ENCODE measurements at regions not wholly inside any gene's neighbourhood (a gene's known extent, or its start where the extent isn't known, plus 50 kb on each side); places are given as distances from the start of the nearest gene placed in this dataset.
"Not testable (repeated sequence)": the region's sequence is repeated elsewhere in the genome, so short reads cannot be mapped to it uniquely, and the experiment has no call there.

- no peak for DNase-seq
These were observed 537.2 kb upstream of the PBX1 start for GRCh38 chr1:164021813-164022212.

DNA sequence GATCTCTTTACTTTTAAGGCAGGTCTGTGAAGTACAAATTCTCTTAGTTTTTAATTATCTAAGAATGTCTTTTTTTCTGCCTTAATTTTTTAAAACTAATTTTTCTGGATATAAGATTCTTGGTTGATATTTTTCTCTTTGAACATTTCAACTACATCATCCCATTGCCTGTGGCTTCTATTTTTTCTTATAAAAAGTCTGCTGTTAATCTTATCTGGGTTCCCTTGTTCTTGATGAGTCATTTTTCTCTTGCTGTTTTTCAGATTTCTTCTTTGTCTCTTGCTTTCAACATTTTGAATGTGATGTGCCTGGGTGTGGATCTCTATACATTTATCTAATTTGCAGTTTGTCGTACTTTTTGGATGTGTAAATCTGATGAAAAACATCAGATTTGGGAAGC lies 525.2 kb upstream of the PBX1 start:
- no peak for DNase-seq

- DNase-seq, result no peak
These were observed 518.2 kb upstream of the PBX1 start for GRCh38 chr1:164040754-164041153.

GRCh38 chr1:164051782-164052181 lies 507.2 kb upstream of the PBX1 start:
- DNase-seq, result no peak

DNA sequence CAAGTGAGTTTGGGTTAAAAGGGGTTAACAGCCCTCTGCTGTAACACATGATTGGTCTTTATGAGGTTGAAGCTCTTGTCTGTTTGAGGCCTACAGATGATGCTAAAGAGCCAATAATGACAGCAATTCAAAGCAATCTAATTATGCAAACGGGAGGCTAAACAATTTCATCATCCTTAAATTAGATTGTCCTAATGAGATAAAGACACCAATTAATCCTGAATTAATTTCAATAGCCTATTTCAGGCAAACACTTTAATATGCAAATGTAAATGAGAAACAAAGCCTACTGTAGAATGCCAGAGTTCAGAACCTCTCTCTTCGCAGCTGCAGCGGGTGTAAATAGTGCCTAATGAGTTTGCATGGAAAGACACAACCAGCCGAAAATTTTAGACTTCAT lies 504.7 kb upstream of the PBX1 start:
- DNase-seq, result no peak

- no peak for DNase-seq
These were observed 500.8 kb upstream of the PBX1 start for GRCh38 chr1:164058198-164058597.

DNA sequence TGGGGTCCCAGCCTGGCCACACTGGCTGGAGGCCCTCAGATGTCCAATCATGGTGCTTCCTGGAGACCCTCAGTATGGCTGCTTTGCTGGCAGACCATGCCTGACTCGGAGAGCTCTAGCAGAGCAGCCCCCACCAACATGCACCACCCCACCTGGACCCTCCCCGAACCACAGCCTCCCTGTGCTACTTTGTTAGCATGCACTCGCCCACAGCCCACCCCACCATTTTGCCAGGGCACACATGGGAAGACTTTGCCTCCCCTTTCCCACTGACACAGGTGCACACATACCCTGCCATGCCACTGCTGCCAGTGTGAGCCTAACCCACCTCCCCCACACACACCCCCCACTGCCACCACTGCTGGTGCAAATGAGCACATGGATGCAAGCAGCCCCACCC lies 497.5 kb upstream of the PBX1 start:
- DNase-seq, result no peak

GRCh38 chr1:164064501-164064900 lies 494.5 kb upstream of the PBX1 start:
- DNase-seq, result no peak

- DNase-seq, result no peak
These were observed 487.7 kb upstream of the PBX1 start for GRCh38 chr1:164071288-164071687.

DNA sequence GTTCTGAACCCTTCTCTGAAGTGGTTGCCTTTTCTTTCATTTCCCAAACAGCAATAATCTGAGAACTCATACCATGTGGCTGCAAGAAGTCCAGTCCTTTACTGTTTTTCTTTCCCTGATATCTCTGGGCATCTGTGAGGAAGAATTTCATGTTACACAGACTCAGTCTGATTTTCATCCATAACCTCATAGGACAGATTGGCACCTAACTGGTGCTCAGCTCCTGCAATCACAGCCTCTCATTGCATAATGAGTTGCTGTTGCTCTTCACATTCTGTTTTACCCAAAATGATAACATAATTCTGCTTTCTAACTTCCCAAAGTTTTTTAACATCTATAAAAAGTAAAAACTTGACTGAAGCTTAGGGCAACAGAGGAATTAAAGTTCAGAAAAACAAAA lies 472.2 kb upstream of the PBX1 start:
- DNase-seq, result no peak

DNA sequence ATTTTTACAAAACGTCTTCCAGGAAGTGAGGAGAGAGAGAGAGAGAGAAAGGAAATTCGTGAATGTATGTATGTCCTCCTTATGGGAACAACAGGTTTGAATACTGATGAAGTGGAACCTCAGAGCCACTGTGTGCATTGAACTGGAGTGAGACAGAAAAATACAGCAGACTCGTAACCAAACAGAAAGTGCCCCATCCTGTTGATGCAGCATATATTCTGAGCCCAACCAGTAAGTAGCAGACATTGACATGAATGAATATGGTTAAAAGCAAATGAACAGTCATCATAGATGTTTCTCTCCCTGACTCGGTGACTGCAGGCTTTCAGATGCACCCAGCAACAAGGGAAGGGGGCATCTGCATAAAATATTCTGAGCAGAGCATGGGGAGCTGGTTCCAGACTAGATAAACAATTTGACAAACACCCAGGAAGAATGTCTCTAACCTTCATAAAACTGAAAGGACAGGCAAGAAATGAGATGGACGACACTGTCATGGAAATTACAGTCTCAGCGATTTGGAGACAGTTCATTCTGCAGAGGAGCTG lies 471.0 kb upstream of the PBX1 start:
- no peak for DNase-seq

DNA sequence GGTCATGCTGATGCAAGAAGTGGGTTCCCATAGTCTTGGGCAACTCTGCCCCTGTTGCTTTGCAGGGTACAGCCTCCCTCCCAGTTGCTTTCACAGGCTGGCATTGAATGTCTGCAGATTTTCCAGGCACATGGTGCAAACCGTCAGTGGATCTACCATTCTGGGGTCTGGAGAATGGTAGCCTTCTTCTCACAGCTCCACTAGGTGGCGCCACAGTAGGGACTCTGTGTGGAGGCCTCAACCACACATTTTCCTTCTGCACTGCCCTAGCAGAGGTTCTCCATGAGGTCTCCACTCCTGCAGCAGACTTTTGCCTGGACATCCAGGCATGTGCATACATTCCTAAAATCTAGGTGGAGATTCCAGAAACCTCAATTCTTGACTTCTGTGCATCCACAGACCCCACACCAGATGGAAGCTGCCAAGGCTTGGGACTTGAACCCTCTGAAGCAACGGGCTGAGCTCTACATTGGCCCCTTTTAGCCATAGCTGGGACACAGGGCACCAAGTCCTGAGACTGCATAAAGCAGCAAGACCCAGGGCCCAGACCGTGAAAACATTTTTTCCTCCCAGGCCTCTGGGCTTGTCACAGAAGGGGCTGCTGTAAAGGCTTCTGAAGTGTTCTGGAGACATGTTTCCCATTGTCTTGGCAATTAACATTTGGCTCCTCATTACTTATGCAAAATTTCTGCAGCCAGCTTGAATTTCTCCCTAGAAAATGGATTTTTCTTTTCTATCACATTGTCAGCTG lies 466.2 kb upstream of the PBX1 start:
- no peak for DNase-seq

GRCh38 chr1:164093543-164093942 lies 465.4 kb upstream of the PBX1 start:
- DNase-seq, result no peak

DNA sequence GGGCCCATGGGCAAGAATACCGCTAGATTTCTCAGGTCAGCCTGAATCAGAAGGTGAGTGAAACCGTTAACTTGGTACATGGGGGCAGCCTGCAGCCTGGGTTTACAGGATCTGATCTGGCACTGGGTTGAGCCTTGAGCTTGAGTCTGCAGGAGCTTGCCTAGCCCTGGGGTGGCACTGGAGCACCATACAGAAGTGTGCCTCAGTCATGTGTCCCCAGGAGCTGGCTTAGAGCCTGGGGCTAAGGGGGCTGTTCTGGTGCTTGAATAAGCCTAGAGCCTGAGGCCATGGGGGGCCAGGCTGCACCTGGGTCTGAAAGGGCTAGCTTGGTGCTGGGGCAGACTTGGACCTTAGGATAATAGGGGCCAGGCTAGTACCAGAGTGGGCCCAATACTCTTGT lies 457.2 kb upstream of the PBX1 start:
- DNase-seq, result no peak

- no peak for DNase-seq
These were observed 427.0 kb upstream of the PBX1 start for GRCh38 chr1:164131949-164132348.

GRCh38 chr1:164137273-164137925 lies 421.6 kb upstream of the PBX1 start:
- no peak for DNase-seq

GRCh38 chr1:164141797-164142196 lies 417.2 kb upstream of the PBX1 start:
- no peak for DNase-seq

DNA sequence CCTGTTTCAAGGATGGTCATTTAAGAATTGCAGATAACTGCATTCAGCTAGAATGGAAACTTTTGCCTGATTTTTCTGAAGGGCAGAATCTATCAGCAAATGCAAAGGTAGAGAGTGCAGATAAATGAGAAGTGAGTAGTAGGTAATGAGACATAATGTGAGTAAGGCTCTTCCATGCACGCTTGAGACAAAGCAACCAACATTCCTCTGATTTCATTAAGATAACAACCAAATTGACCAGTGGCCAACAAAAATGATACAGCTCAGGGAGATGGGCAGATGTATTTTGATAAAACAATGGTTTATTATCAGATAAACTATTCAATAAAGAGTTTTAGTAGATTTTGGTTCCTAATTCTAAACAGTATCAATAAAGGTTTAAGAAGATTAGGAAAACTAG lies 404.4 kb upstream of the PBX1 start:
- DNase-seq, result no peak

DNA sequence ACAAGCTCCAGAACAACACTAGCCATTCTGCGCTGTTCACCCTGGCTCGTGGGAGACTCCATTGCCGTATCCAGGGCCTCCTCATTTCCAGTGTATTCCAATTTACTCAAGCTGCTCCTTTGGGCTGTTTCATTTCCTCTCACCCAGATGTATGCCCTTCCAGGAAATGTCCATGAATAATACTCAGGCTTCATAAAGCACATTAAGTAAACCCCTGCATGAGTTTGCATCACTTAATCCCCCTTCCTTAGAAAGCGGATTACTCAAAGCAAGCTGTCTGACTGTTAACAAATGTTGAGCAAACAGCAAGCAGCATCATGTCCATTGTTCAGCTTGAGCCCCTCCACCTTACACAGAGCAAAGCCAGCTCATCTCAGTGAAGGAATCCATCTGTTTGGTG lies 403.6 kb upstream of the PBX1 start:
- no peak for DNase-seq

DNA sequence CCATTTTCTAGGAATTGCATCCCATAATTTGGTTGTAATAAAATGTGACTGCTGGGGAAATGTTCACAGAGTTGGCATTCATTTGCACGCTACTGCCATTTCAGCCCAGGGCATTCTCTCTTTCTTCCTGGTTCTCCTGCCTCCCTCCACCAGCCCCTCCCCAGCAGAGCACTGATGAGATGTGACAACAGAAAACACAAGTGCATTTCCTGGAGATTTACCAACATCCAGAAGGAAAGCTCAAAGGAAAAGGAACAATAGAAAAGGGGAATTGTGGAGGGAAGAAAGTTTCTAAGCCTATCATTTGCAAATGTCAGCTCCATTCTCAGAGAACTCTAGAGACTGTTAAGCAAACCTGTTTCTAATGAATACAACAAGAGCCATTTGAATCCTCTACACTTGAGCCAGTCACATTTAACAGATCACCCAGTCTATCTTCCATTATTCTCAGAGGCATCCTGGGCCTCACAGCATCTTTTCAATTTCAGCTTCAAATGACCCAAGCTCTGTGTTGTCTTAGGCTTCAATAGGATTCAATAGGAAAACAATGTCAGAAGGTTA lies 395.6 kb upstream of the PBX1 start:
- DNase-seq, result no peak

DNA sequence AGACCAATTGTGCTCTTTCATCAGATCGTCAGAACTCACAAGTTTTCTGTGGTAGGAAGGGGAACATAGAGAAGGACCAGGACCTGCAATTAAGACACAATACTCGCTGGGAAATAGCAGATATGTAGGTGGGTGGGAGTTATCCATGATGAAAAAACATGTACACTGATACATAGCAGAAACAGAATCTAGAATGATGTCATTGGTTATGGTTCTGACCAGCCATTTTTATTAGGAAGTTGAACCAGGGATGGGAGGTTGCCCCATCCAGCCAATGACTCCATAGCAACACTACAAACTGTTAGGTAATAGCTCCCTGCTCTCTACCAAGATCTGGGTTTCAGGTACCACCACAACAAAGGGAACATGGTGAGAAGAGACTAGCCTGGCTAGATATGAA lies 393.5 kb upstream of the PBX1 start:
- DNase-seq, result no peak

DNA sequence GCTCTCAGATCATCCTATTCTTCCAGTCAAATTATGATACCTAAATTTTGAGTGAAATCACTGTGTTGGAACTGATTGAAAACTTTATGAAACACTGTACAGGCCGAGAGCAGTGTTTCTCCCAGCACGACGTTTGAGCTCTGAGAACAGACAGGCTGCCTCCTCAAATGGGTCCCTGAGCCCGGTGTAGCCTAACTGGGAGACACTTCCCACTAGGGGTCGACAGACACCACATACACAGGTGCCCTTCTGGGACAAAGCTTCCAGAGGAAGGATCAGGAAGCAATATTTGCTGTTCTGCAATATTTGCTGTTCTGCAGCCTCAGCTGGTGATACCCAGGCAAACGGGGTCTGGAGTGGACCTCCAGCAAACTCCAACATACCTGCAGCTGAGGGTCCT lies 392.5 kb upstream of the PBX1 start:
- DNase-seq, result not testable (repeated sequence)

GRCh38 chr1:164177118-164177517 lies 381.9 kb upstream of the PBX1 start:
- no peak for DNase-seq

DNA sequence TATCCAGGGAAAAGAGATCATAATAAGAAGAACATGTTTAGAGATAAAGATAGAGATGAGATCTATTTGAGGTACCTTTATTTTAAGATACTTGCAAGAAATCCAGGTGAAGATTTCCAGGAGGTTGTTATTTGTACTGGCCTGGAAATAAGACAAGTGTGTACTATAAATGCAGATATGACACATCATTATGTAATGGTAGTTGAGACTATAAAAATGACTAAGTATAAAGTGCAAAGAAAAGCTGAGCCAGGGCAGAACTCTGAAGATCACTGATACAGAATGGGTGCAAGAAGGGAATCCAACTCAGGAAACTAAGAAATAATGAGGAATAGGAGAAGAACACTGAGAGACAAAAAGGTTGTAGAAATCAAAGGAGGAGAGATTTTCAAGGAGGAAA lies 378.2 kb upstream of the PBX1 start:
- no peak for DNase-seq

Measured in right hindlimb (tissue), 1 donor.